ENCODE measurements at regions not wholly inside any gene's neighbourhood (a gene's known extent, or its start where the extent isn't known, plus 50 kb on each side); places are given as distances from the start of the nearest gene placed in this dataset.
"Not testable (repeated sequence)": the region's sequence is repeated elsewhere in the genome, so short reads cannot be mapped to it uniquely, and the experiment has no call there.

DNA sequence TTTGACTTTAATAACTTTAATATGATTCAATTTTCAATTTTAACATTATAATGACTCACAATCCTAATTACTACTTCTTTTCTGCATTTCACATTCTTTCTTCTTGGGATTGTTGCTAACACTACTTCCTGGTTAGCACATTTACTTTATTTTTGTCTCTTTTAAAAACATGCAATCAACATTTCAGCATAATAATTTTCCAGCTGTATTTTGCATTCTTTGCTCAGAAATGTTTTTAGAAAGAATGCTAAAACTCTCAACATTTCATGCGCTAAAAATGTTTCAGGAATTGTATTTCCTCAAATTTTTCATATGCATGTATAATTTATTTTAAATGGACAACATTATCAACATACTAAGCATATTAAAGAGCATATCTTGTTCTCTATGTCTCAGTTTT lies 1302.1 kb upstream of the GJE1 start:
- no peak for DNase-seq (ENCODE audit: low read depth)

DNA sequence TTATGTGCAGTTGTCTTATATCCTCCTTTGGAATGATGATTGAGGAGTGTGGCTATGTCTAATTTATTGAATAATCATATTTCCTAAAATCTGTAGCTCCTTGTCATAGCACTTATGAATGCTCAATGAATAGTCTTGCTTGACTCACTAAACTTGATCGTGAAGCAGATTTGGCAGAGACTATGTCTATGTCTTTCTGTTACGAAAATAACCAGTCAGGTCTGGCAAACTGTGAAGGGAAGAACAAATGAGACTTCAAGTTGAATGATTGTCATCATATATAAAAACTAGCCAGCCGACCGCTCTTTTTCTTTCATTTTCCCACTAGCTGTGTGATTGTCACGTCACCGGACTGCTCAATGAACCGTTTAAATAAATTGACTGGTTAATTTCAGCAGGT lies 1303.9 kb upstream of the GJE1 start:
- no peak for DNase-seq (ENCODE audit: low read depth)

DNA sequence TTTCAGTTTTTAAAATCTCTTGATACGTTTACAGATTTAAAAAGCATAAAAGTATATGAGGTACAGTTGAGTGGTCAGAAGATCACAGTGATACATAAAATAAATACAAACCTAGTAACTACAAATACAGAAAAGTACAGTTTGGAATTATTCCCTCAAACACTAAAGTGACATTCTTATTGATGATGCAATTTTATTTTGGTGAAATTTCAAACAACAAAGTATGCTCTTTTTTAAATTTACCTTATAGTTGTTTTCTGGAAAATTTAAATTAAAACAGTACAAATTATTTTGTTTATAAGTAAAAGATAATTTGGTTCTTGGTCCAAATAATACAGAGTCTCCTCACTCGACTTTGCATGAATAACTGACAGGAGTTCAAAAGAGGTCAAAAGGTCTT lies 1305.1 kb upstream of the GJE1 start:
- DNase-seq (ENCODE audit: low read depth): no peak

DNA sequence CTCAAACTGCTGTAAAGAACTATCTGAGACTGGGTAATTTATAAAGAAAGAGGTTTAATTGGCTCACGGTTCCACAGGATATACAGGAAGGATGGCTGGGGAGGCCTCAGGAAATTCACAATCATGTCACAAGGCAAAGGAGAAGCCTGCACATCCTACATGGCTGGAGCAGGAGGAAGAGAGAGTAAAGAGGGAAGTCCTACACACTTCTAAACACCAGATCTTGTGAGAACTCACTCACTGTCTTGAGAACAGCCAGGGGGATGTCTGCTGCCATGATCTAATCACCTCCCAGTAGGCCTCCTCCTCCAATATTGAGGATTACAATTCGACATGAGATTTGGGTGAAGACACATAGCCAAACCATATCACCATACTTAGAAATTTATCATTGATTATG lies 1307.0 kb upstream of the GJE1 start:
- DNase-seq (ENCODE audit: low read depth): no peak

DNA sequence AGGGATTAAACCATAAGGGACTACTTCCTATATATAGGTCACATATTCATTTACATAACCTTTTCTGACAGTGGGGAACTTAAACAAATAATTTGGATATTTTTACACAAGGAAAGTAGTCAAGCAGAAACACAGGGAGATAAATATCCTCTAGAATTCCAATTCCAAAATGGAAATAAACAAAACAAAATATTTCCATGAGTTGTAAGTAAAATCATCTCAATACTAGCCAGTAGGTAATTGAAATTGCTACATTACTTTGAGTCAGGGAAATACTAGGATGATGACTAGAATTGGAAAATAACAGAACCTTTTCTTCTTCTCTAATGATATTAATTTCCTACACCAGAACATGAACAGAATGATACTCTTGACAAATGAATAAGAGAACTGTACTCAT lies 1308.1 kb upstream of the GJE1 start:
- no peak for DNase-seq (ENCODE audit: low read depth)

GRCh38 chr6:140821196-140821595 lies 1311.5 kb upstream of the GJE1 start:
- no peak for DNase-seq (ENCODE audit: low read depth)

GRCh38 chr6:140817176-140817575 lies 1315.5 kb upstream of the GJE1 start:
- DNase-seq (ENCODE audit: low read depth): no peak

DNA sequence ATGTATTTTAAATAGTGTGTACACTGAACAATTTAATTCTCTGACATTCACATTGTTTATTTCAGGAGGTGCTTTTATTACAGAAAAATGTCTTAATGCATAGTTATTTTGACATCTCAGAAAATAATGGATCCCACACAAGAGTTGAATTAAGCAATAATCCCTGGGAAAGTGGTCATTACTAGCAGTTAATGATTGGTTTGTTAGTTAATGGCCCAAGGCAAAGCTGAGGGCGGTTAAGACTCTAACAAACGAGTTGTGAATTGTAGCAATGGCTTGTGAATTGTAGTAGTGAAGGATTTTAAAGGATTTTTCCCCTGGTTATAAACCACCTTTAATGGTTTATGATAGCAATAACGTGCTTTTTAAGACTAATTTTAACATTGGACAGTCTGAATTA lies 1316.0 kb upstream of the GJE1 start:
- DNase-seq (ENCODE audit: low read depth): no peak

DNA sequence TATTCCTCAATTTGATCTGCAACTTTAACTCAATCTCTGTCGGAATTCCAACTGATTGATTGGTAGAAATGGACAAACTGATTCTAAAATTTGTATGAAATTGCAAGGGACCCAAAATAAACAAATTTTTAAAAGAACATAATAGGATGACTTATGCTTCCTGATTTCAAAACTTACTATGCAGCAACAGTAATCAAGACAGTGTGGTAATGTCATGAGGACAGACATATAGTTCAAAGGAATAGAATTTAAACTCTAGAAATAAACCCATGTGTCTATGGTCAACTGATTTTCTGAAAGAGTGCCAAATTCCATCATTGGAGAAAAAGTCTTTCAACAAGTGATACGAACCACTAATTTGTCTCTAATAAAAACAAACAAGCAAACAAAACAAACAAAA lies 1320.1 kb upstream of the GJE1 start:
- DNase-seq (ENCODE audit: low read depth): no peak

- DNase-seq (ENCODE audit: low read depth): no peak
Measured at GRCh38 chr6:140811642-140812041, 1321.1 kb upstream of the GJE1 start.

GRCh38 chr6:140809694-140810101 lies 1323.0 kb upstream of the GJE1 start:
- no peak for DNase-seq (ENCODE audit: low read depth)

- DNase-seq (ENCODE audit: low read depth): no peak
Measured at GRCh38 chr6:140806431-140806830, 1326.3 kb upstream of the GJE1 start.

GRCh38 chr6:140794544-140794943 lies 1338.2 kb upstream of the GJE1 start:
- DNase-seq (ENCODE audit: low read depth): no peak

DNA sequence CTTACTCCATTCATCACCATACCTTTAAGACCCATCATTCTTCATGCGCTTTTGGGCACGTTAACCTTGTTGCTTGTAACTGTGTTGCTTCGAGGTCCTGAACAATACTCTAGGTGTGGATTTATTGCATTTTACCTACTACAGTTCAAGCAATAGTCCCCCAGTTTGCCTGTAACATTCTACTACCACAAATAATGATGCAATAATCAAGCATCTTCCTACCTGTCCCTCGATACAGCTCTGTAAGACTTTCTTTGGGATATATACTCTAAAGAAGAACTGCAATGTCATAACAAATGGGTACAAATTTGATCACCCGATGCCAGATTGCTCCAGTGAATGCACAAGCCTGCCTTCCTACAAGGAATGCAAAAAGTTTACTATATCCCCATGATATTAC lies 1342.6 kb upstream of the GJE1 start:
- no peak for DNase-seq (ENCODE audit: low read depth)

- DNase-seq (ENCODE audit: low read depth): no peak
Measured at GRCh38 chr6:140789466-140789865, 1343.3 kb upstream of the GJE1 start.

GRCh38 chr6:140785926-140786325 lies 1346.8 kb upstream of the GJE1 start:
- DNase-seq (ENCODE audit: low read depth): no peak

GRCh38 chr6:140784573-140784972 lies 1348.2 kb upstream of the GJE1 start:
- DNase-seq (ENCODE audit: low read depth): no peak

DNA sequence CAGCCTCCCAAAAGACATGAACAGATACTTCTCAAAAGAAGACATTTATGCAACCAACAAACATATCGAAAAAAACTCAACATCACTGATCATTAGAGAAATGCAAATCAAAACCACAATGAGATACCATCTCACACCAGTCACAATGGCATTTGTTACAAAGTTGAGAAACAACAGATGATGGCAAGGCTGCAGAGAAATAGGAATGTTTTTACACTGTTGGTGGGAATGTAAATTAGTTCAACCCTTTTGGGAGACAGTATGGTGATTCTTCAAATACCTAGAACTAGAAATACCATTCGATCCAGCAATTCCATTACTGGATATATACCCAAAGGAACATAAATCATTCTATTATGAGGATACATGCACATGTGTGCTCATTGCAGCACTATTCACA lies 1349.2 kb upstream of the GJE1 start:
- not testable (repeated sequence) for DNase-seq (ENCODE audit: low read depth)

DNA sequence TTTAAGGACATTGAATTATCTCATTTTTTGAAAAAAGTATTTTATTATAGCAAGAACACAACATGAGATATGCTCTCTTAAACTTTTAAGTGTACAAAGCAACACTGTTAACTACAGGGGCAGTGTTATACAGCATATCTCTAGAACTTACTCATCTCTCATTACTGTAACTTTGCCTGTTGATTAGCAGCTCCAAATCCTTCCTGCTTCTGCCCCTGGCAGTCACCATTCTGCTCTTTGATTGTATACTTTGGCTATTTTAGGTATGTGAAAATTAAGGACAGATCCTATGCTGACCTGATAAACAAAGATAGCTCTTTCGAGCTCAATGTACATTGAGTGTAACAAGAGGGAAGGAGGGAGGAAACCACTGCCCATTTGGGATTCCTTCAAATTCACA lies 1349.8 kb upstream of the GJE1 start:
- no peak for DNase-seq (ENCODE audit: low read depth)

- DNase-seq (ENCODE audit: low read depth): no peak
Measured at GRCh38 chr6:140779991-140780596, 1352.6 kb upstream of the GJE1 start.

DNA sequence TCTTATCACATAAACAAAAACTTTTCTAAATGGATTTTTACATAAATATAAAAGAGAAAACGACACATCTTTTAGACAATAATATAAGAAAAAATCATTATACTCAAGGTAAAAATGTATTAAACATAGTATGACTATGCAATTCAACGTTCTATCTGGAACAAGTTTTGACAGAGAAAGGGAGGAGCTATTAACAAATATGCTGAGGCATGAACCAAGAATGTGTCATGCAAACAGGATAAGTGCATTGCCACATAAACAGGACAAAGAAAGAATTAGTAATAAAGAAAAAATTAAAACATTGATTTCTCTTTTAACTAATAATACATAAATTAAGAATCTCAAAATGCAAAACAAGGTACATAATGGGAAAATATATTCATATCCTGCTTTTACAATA lies 1353.4 kb upstream of the GJE1 start:
- DNase-seq (ENCODE audit: low read depth): no peak

DNA sequence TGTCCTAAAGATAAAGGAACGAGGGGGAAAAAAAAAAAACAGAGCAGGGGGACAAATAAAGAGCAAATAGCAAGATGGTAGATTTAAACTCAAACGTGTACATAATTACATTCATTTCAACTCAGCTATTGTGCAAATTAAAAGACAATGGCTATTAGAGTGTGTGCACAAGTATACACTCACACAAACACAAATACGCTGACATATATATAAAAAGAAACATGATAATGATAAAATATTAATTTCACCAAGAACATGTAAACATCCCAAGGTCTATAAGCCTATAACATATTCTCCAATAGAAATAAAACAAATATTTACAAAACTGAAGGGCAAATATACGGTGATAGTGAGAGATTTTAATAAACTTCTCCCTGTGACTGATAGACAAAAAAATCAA lies 1354.9 kb upstream of the GJE1 start:
- no peak for DNase-seq (ENCODE audit: low read depth)

DNA sequence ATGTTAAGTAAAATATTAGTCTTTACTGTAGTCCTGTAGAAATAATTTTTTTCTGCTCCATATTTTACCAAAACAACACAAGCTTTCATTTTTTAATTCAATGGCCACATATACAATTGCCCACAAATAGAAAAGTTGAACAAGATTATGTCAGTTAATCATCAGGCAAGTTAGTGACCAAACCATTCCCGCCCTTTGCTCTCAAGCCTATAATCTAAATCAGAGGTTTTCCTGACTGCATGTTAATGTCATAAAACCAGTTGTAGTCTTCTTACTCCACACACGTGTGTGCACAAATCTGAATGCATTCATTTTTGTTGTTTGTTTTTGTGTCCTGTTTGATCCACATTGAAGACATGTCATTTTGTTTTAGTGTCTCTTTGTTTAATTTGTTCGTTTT lies 1357.7 kb upstream of the GJE1 start:
- no peak for DNase-seq (ENCODE audit: low read depth)

DNA sequence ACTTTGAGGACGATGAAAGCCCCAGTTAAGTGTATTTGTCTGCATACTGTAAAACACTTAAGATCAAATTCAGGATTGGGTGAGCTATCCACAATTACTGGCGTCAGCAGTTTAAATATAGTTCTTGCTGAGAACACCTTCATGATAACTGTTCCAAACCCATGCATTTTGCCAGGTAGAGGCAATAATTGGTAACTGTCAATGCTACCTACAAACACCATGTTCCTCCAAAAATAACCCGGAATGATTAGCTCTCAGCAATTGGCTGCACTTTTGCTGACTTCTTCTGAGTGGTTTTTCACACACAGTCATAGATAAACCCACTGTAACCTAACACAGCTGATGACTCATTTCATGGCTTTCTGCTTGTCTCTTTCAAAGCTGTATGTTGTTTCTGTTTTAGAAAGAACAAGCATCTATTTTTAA lies 1358.6 kb upstream of the GJE1 start:
- peak; percentile 75 for DNase-seq (ENCODE audit: low read depth)

DNA sequence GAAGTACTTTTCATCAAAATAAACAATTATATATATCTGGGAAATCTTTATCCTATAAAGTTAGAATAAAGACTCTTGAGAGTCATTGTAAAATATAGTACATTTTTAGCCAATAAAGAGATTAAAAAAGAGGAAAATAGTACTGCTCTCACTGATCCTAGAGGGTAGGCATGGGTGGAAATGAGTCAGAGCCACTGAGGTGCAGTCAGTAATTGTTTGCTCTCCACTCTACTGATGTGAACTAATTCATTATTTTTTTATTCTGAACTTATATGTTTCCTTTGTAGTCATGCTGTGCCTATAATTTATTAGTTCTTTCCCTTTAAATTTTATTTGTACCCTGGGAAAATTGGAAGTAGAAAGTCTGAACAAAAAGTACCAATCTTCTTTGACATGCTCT lies 1359.4 kb upstream of the GJE1 start:
- DNase-seq (ENCODE audit: low read depth): no peak
